GM19035 (cell line): ENCODE measurements at regions not wholly inside any gene's neighbourhood (a gene's known extent, or its start where the extent isn't known, plus 50 kb on each side); places are given as distances from the start of the nearest gene placed in this dataset.

ENCODE experiments used
- ATAC-seq: cut with Tn5 transposase; IDR thresholded peaks from one replicate; pipeline ENCODE4 v1.9.1; 2021; ENCODE audit not compliant: unreplicated experiment

DNA sequence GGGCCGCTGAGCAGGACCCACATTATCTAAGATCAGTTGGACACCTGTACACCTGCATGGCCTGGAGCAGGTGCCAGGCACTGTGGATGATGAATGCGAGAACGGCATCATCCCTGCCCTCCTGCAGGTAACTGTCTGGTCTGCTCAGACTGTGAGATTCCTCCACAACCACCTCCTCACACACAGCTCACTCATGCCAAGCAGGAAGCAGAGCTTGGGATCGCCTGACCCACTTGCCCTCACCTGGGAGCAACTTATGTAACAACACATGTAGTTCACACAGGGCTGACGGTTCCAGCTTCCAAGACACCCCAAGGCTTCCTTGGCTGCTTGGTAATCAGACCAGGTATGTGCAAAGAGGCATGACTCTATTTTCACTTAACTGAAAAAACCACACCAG lies 359.2 kb downstream of the PREX1 start:
- no peak for ATAC-seq

DNA sequence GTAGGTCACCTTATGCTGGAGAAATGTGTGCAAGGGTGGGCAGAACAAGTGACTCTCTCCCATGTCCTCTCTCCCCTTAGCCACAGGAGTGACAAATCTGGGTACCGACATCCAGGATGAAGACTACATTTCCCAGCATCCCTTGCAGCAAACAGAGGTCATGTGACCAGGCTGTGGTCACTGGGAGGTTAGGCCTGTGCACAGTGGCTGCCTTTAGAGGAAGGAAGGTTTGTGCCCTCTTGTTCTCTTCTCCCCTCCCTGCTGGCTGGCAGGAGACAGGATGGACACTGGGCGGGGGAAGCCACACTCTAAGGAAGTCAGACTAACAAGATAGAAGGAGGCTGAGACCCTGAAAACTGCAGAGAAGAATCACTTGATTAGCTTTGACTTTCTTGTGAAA lies 360.2 kb downstream of the PREX1 start:
- no peak for ATAC-seq

- no peak for ATAC-seq
Observed at GRCh38 chr20:48465271-48465670, 362.5 kb downstream of the PREX1 start.

- no peak for ATAC-seq
Observed at GRCh38 chr20:48463916-48464315, 363.9 kb downstream of the PREX1 start.

DNA sequence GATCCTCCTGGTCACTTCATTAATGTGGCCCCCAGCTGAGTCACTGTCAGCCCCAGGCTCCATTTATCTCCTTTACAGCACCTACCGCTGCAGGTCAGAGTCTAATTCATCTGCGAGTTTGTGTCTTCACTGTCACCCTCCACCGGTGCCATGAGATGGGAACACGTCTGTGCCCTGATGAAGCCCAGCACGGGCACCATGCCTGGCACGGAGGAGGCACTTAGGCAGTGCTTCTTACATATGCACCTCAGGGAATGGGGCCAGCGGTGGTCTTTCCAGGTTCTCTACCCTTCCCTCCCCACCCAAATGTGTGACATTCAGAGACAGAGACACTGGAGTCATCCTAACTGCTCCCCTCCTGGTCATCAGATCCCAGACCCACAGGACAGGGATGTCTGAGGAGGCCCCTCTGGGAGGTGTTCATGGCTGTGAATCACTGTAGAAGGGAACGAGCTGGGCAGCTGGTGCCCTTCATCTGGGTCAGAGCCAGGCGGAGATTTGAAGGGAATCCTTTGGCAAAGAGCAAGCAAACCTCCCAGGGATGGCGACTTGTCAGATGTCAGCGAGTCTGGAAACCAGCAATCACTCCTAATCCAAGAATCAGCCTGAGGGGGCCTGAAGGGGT lies 364.6 kb downstream of the PREX1 start:
- no peak for ATAC-seq

DNA sequence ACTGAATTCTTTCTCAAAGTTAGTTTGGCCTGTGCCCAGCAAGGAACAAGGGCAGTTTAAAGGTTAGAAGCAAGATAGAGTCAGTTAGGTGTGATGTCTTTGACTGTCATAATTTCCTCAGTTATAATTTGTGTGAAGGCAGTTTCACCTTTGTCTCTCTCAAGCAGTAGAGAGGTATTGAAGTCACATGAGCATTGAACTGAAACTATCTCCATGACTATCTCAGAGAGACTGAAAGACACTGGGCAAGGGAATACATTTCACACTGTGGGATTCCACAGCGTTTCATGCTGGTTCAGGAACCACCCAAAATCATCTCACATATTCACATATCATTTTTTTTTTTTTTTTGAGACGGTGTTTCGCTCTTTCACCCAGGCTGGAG lies 366.1 kb downstream of the PREX1 start:
- ATAC-seq, result no peak

- ATAC-seq, result no peak
Observed at GRCh38 chr20:48461091-48461734, 366.6 kb downstream of the PREX1 start.

DNA sequence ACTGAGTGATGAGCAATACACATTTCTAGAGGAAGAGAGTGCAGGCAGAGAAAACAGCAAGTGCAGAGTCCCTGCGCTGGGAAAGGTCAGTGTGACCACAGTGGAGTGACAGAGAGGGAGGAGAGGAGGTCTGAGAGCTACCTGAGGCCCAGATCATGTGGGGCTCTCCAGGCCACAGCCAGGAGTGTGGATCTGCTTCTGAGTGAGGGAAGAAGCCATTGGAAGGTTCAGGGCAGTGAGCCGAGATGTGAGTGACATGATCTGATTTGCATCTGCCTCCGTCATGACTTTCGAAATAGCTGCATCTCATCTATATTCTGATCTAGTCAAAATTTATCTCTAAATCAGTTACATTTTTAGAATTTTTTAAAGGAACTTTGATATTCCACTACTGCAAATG lies 367.1 kb downstream of the PREX1 start:
- no peak for ATAC-seq

DNA sequence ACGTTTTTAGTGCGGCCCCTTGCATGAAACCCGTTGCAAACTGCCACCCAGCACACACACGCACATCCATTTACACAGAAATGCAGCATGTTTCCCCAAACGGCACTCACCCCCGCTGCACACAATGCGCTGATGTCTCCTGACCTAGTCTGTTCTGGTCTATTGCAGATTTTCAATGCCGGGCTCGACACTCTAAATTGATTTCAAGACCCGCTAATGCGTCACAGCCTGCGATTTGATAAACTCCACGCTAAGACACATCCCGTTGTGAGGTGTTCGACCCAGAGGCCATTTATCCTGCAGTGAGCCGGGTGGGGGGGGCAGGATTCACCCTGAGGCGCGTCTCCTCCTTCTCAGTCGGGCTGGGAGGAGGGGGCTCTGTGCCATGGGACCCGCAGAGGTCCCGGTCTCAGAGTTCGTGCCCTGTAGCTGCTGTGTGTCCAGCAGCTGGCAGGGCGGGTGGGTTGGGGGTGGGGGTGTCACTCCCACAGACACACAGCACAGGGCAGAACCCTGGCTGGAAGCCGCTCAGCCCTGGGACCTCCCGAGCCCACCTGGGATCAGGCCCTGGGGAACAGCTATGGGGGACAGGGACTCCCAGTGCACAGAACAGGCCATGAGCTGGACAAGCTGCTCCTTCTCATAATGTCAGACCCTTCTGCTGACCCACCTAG lies 367.9 kb downstream of the PREX1 start:
- no peak for ATAC-seq

DNA sequence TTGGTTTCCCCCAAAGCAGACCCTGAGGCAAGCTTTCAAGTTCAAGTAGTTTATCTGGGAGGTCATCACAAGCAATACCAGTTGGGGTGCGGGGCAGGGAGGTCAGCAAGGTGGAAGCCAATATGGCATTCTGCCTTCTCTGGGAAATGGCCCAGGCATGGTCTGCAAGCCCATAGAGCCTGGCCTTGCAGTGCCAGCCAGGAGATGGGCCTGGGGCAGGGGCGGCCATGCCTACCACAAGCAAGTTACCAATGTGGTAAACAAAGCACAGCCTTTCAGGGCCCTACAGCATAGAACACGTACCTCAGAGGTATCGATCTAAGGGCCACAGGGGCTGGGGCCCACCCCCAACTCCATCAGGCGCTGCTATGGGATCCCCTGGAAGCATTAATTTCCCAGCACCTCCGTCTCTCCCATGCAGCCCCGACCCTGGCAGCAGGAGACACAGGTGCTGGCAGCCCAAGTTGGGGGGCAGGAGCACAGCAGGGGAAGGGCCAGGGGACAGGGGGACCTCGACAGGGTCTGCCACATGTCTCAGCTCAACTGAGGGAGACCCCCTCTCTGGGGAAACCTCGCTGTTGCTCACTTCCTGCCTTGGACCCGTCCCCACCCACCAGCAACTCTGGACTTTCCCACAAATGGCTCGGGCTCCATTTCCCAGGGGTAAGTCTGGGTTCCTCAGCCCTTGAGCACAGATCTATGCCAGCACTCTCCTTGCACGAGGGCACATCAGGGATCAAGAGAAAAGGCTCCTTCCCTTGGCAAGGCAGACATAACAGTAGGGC lies 369.0 kb downstream of the PREX1 start:
- no peak for ATAC-seq

GRCh38 chr20:48458003-48458377 lies 369.8 kb downstream of the PREX1 start:
- ATAC-seq, result no peak

DNA sequence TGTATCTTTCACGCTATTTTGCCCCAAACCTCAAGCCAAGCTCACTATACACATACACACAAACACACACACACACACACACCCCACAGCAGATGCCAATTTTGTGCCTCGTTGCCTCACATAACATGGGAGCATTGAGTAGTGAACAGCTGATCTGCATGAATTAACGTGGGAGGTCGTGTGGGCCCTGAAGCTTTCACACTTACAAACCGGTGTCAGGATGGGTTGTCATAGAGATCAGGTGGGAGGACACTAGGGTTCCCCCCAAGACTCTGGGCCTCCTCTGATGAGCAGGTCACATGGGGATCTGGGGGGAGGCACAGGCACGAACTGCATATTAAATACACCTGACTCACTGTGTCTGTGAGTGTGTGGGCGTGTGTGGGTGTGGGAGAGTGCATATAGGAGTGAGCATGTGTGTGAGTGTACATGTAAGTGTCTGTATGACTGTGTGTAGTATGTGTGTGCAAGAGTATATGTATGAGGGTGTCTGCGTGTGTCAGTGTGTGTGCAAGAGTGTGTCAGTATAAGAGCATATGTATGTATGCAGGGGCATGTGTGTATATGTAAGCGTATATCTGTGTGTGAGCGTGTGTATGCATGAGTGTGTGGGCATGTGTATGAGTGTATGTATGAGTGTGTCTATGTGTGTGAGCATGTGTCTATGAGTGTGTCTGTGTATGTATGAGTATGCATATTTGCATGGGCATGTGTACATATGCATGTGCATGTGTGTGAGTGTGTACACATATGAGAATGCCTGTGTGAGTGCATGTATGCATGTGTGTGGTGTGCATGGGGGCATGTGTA lies 370.4 kb downstream of the PREX1 start:
- no peak for ATAC-seq

- ATAC-seq, result no peak
Observed at GRCh38 chr20:48456366-48457192, 371.2 kb downstream of the PREX1 start.

DNA sequence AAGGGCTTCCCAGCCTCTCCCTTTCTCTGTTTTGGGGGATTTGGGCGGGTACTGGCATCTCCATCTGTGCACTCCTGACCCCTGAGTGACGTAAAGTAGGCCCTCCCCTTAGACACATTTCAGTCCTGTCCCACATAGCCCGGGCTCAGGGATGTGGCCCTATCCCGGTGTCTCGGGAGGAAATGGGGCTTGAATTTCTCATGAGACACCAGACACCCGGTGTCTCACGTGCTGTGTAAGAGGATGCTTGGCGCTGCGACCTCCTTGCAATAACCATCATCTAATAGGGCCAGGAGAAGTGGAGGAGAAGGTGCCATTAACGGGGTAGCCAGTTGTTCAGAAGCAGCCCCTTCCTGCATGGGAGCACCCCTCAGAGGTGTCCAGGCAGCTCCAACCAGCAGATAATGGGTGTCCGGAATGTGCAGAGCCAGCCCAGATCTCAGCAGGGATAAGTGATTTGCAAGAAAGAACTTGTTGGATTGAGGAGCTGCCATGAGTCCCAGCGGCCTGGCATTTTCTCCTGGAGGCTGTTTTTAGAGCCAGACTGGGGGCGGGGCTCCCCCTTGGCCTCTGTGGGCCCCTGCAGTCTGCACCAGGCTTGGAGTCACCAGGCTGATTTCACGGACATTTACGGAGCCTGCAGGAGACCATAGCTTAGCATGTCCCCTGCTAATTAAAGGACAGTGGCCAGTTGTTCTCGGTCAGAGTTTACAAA lies 372.0 kb downstream of the PREX1 start:
- no peak for ATAC-seq

DNA sequence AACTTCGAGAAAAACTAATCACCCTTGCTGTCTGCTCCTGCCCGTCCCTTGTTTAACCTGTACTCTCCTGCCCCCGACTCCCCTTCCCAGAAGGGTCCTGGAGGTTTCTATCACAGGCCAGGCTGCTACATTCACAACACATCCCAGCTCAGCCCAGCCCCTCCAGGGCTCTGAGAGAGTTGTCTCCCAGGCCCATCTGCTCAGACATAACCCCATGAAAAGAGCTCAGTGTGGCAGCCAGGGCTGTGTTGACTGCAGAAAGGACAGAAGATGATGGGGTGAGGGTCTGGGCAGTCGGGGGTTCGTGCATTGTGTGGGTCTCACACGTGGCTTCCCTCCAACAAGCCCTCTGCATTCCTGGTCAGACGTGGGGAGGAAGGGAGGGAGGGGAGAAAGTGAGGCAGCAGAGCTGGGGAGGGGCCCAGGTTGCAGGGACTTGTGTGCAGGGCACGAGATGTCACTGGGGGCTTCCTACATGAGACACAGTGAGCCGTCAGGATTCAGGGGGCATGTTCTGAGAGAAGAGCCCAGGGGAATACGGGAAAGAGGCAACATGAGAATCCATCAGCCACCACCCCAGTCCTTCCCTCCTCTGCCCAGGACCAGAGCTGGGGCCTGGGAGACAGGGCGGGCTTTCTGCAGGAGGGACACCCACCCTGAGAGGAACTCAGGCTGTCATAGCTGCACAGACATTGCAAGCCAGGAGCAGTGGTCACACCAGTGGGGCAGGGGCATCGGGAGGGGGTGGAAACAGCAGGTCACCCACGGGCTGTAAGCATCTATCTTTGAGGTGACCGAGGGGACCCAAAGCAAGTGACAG lies 372.9 kb downstream of the PREX1 start:
- no peak for ATAC-seq

GRCh38 chr20:48453477-48454093 lies 374.2 kb downstream of the PREX1 start:
- ATAC-seq, result no peak

DNA sequence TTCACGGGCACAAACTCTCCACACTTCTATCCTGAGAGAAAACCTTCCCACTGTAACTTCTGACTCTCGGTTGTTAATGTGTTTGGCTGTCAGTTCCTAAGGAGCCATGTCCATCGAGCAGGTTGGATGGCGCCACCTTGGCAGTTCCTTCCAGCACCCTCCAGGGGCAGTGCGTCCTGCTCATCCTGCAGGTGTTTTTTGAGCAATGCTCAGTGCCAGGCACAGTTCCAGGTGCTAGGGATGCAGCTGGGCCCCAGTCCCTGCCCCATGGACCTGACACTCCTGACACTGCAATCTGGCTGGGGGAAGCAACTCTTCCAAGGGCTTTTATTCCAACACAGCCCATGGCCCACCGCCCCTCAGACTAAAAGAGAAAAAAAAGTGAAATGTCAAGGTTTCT lies 376.4 kb downstream of the PREX1 start:
- ATAC-seq, result no peak
